NT2/D1 (cell line): ENCODE measurements at regions not wholly inside any gene's neighbourhood (a gene's known extent, or its start where the extent isn't known, plus 50 kb on each side); places are given as distances from the start of the nearest gene placed in this dataset.

Experiments used
- SUZ12 ChIP-seq: IDR thresholded peaks from 2 replicates; pipeline ENCODE4 v1.6.1; 2011; ENCODE audit not compliant: insufficient read length, insufficient read depth; ENCODE audit errors: extremely low read depth
- ZNF274 ChIP-seq: IDR thresholded peaks from 2 replicates; pipeline ENCODE4 v1.6.1; 2011; ENCODE audit warnings: mild to moderate bottlenecking, low read depth, low read length

GRCh38 chr2:147197754-147198483, 646.9 kb upstream of the ACVR2A start:
- TF ChIP-seq ZNF274 (no peak), SUZ12 (no peak)
